Fibroblast of lung (primary cell): ENCODE measurements at regions not wholly inside any gene's neighbourhood (a gene's known extent, or its start where the extent isn't known, plus 50 kb on each side); places are given as distances from the start of the nearest gene placed in this dataset.

ENCODE experiments used
- EZH2 ChIP-seq: IDR thresholded peaks from 2 replicates; pipeline ENCODE4 v1.5.1; 2012; ENCODE audit warnings: low read length, control low read depth, mild to moderate bottlenecking; ENCODE audit errors: missing control alignments
- TF ChIP-seq, protein P1 (sequence below), 2 donors: IDR thresholded peaks in 1 of 2; conservative IDR thresholded peaks in 1 of 2; 1 replicate in 1 of 2; 2 replicates in 1 of 2; pipeline ENCODE4 v1.5.1; 2011 to 2012; ENCODE audit warnings: low read length in 2 of 2, control low read depth in 1 of 2, inconsistent platforms in 1 of 2, low read depth in 1 of 2, mild to moderate bottlenecking in 1 of 2

DNA sequence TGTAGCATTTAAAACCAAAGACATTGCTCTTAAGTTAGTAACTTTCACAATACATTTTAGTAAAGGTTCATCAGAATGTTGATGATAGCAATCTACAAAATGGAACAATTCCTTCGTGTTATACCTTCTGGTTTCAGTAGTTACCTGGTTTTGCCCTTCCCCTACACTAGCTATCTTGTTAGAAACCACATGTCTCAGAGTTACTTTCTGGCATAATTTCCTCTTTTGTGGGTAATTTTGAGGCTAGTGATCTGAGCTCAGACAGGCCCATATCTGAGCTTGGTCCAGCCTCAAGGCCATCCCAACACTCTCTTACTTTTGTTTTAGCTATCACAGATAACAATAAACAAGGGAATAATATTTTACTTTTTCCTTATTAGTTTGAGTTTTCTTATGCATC is 196.9 kb downstream of the KITLG start:
- TF ChIP-seq, protein P1, sequence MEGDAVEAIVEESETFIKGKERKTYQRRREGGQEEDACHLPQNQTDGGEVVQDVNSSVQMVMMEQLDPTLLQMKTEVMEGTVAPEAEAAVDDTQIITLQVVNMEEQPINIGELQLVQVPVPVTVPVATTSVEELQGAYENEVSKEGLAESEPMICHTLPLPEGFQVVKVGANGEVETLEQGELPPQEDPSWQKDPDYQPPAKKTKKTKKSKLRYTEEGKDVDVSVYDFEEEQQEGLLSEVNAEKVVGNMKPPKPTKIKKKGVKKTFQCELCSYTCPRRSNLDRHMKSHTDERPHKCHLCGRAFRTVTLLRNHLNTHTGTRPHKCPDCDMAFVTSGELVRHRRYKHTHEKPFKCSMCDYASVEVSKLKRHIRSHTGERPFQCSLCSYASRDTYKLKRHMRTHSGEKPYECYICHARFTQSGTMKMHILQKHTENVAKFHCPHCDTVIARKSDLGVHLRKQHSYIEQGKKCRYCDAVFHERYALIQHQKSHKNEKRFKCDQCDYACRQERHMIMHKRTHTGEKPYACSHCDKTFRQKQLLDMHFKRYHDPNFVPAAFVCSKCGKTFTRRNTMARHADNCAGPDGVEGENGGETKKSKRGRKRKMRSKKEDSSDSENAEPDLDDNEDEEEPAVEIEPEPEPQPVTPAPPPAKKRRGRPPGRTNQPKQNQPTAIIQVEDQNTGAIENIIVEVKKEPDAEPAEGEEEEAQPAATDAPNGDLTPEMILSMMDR (conservative IDR thresholded peaks at IDR 0.05 in 1 of 2, IDR thresholded peaks at IDR 0.05 in 1 of 2; ENCODE audit: low read depth in 1 of 2, low read length in 2 of 2), result no peak
- TF ChIP-seq EZH2, result no peak
